ENCODE measurements at regions not wholly inside any gene's neighbourhood (a gene's known extent, or its start where the extent isn't known, plus 50 kb on each side); places are given as distances from the start of the nearest gene placed in this dataset.
"Not testable (repeated sequence)": the region's sequence is repeated elsewhere in the genome, so short reads cannot be mapped to it uniquely, and the experiment has no call there.

DNA sequence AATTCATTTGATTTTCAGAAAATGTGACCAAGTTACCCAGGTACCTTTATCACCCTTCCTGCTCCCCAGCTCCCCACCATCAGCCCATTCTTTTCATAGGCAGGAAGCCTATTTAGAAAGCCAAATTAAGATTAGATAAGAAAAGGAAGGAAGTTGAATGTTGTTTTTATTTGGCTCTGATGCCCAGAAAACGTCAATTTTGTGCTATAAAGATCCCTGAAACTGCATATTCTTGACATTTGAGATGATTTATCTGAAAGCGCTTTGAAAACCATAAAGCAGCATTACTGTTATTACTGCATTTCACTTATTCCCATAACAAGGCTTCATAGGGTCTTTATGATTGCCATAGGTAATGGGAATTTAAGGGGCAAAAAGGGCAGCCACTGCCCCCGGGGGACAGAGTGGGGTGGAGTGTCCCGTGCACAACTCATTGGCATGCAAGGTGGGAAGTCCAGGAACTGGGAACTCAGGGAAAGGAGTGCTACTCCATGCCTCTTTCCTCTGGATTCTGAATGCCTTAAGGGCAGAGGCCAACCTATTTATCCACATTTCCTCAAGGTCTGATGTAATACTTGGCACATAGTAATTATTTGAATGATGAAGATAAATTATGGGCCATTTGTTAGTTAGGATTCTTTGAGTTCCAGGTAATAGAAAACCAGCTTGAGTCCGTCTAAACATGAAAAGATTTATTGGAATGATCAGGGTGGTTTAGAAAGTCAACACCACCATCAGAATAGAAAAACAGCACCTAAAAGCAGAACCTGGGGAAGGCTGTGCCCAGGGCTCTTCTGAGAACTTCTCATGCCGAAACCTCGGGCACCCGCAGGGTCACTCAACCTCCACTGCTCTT lies 100.6 kb upstream of the ELMO1 start:
- no peak for DNase-seq

DNA sequence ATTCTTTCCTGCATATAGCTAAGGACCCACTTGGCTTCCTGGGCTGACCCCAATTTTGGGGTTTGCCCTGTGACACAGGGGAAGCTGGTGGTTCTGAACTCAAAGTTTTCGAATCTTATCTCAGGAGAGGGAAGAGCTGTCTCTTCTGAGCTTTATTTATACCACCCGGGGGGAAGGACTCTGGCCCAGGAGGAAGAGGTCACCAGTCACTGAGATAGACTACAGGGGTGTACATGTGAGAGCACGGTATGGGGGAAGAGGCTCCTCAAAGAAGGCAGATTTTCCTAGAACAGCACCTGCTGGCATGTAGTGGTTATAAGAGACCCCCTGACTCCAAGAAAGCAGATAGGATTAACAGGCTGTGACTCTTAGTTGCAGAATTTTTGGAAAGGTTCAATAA lies 101.8 kb upstream of the ELMO1 start:
- no peak for DNase-seq

DNA sequence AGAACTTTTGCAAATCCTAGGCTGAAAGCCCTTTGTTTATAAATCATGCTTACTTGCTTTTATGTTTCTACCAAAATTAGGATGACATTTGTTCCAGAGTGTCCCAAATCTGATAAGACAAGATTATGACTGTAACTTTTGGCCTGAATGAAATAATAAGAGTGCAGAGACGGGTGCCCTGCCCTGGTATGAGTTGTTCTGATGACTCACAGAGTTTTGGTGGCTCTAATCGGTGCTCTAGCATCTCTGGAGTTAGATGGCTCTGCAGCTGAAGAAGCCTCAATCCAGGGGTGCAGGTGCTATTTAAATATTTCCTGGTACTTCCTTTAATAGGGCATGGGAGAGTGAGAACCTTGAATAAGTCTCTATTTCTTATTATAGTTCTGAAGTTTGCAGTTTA lies 102.2 kb upstream of the ELMO1 start:
- no peak for DNase-seq

DNA sequence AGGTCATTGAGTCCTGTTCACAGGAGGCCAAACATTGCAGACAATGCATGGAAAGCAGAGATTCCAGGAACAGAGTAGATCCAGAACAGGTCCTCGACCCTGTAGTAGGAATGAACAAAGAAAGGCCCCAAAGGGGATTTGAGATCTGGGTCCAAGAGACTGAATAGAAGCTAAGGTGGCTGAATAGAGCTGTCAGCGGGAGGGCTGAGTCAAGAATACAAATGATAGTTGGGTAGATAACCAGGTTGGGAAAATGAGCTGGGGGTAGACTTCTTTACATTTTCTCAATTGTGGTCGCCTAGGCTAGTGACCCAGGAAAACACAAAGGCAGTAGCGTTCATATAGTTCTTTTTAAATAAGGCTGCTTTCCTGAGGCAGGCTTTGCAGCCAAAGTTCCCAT lies 103.4 kb upstream of the ELMO1 start:
- no peak for DNase-seq

DNA sequence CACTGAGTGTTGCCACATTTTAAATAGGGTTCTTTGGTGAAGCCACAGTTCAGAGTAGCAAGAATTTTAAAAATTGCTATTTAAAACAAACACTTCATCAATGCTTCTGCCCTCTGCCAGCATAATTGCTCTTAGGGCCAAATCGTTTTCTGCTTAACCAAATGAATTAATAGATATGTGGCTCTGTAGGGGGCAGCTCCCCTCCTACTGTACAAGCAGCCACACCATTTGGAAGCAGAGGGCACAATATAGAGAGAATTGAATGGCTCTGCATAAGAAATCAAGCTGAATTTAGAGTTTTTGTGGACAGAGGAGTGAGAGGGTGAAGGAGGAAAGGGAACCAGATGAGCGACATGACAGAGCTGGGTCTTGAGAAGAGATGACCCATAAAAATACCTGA lies 103.8 kb upstream of the ELMO1 start:
- not testable (repeated sequence) for DNase-seq

DNA sequence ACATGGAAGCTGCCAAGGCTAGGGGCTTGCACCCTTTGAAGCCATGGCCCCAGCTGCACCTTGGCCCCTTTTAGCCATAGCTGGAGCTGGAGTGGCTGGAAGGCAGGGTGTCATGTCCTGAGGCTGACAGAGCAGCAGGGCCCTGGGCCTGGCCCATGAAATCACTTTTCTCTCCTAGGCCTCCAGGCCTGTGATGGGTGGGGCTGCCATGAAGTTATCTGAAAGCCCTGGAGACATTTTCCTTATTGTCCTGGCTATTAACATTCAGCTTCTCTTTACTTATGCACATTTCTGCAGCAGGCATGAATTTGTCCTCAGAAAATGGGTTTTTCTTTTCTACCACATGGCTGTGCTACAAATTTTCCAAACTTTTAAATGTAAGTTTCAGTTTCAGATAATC lies 106.9 kb upstream of the ELMO1 start:
- no peak for DNase-seq

DNA sequence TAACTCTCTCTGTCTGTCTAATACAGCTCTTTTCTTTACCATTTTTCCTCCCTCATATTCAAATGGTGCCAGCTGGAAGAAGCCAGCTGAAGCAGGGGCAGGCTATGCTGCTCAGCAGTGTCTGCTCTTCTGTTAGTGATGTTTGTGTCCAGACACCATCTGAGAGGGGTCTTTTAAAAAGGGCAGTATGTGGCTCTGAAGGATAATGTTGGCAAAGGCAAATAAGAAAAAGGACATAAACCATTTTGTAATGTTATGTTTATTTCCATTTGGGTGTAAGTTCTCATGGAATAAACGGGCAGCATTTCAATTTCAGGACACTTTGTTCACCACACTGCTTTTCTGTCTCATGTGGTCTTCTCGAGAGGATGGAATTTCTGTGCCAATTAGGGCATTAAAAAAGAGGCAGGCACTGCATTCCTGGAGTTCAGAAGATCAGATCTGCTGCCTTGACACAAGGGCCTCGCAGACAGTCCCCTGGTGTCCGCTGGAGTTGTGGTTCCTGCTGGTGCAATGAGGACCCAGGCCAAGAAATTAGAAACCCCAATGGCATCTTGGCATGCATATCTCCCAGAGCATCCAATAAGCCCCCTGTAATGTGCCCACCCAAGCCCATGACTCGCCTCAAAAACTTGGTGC lies 109.0 kb upstream of the ELMO1 start:
- DNase-seq = no peak

DNA sequence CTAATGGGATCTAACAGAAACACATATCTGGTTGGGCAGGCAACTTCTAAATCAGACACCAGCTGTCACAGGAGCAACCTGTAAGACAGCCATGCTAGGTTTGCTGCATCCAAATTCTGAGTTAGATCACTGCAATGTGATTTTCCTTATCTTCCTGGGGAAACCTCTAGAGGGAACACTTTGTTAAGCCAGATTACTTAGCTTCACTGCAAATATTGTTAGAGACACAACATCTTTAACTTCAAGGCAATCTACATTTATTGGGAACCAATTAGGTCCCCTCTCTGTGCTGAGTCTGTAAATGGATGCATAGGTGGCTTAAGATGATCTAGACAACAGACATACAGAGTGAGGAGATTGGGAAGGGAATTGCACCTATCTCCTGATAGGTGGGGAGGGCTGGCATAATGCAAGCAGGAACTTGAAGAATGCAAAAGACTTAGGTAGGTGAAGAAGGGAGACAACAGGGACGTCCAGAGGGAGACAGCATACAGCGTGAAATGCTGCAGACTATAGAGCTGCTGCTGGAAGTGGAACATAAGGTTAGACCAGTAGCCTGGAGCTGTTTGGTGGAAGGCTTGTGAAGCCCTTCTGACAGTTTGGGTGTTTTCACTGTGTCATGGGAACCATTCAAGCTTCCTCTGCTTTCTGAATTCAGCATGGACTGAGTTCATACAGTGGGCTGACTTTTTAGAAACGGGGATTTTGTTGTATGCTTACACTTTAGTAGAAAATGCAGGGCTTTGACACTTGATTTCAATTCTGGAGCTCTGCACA lies 109.8 kb upstream of the ELMO1 start:
- DNase-seq = no peak

DNA sequence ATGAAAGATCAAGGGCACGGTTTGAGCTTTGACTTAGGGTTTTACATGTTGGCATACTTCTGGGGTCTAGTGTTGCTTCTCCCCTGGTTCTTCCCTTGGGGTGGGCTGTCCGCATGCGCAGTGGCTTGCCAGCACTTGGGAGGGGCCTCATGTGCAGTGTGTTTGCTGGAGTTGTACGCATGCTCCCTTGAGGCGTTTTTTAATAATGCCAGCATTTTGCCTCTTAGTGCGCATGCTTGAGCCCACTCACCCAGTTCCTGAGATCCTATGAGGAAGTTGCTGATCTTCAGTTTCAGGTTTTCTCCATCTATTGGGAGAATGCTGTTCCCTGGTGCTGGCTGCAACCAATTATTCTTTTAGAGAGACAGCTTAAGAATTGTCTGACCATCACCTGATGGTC lies 113.4 kb upstream of the GPR141 start:
- DNase-seq = no peak

DNA sequence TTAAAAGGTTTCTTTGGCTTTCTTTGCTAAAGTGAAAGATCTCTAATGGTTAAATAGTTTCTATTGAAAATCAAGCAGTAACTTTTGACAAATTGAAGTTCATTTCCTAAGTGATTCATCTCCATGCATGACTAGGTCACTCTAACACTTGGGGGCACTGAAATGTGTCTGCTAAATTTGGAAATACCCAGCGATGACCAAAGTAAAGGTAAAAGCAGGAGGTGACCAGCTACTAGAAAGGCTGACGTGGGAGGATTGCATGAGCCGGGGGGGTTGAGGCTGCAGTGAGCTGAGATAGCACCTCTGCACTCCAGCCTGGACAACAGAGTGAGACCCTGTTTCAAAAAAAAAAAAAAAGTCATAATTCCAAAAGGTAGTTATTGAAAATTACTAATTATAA lies 111.8 kb upstream of the GPR141 start:
- DNase-seq = no peak

DNA sequence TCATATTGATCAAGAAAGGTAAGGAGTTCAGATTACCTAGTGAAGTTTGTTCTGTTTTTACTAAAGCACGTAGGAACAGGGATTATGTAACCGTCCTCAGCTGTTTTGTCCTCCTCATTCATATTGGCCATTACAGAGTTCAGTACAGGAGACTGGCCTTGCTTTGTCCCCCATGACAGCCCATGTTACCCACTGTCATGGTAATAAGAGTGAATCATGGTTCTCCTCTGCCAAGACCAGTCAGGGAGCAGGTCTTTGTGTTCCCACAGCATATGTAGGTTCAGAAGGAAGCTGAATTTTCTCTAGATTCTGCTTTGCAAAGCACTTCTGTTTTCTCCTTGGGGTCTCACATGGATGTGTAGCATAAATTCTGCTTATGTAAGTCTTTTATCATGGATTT lies 106.2 kb upstream of the GPR141 start:
- no peak for DNase-seq

DNA sequence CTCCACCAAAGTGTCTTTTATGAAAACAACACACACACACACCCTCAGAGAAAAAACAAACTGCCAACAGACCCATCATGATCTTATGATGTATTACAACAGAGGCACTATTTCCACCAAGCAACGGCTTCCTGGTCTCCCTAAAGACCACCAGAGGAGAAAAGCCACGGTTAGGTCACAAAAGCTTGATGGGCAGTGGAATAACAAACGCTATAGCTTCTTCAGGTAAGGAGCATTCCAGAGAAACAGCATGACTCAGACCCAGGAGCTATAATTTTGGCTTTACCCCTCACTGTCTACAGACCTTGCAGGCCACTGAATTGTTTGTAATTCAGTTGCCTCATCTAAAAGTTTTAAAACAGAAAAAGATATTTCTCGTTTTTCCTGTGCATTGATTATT lies 105.7 kb upstream of the GPR141 start:
- no peak for DNase-seq

DNA sequence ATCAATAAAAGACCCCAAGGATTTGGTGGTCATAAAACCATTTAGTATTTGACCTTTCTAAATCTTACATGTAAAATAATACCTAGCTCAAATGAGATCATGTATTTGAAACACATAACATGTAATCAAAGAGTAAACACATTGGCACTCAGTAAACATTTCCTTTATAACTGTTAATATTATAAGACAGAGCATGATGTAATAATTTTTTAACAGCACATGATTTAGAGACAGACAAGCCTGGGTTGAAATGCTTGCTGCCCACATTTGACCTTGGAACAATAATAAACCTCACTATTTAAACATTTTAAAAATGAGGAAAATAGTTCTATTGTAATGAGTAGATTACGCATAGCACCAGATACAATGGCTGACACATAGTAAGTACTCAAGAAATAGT lies 105.2 kb upstream of the GPR141 start:
- no peak for DNase-seq

DNA sequence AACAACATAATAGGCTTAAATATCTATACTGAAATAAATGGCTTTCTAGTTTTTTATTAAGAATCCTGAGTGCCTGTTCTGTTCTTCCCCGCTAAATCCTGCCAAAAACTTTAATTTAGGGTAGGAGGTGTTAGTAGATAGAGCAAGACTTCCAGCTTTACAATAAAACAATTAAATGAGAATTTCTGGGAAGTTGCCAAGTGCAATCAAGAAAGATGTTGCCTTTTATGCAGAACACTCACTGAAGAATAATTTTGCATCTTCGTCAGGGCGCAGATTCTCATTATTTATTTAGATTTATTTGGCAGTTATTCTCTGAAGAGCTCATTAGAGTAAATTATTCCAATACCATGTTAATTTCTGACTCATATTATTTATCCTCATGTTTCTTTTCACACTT lies 103.2 kb upstream of the GPR141 start:
- no peak for DNase-seq

DNA sequence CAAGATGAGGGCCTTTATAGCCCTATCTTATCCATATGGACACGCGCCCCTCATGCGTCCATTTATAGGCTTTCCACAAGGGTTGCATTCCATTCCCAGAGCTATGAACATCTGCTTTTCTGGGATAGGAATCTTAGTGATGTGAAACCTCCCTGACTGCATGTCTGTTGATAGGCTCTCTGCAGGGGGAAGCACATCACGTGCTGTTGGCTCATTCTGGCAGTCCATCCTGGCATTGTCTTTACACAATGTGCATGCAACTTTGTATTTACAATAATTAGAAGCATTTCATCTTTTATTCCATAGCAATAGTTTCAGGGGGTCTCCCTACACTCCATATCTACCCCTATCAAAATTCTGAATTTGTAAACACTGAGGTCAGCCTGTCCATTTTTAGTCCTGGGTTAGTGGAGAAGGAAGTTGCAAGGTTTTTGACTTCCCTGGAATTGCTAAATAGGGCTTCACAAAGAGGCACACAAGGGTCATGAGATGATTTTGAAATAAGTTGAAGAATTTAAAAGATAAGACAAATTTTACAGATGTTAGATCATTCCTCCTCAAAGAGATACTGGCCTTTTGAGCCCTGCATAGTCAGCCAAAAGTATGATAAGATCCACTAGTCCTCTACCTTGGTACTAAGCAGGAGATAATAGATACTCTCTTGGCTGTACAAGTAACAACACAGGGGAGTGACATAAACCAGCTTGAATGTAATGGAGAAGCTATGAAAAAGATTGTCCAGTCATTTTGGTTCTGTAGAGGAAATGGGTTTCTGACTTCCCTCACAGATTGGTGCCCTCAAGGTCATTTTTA lies 98.7 kb upstream of the GPR141 start:
- DNase-seq = not testable (repeated sequence)

DNA sequence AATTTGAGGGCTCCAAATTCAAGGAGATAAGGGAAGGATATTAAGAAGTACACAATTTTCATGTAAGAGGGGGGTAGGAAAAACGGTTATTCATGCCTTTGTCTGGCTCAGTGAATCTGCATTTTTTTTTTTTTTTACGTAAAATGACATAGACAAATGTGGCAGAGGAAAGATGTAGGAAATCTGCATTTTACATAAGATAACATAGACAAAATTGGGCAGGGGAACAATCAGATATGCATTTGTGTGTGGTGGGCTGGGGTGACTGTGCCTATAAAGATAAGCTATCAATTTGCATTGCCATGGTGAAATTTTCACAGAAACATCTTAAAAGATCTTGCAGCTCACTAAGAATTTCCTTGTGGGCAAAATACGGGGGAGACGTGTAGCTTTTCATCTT lies 92.7 kb upstream of the GPR141 start:
- DNase-seq = no peak

DNA sequence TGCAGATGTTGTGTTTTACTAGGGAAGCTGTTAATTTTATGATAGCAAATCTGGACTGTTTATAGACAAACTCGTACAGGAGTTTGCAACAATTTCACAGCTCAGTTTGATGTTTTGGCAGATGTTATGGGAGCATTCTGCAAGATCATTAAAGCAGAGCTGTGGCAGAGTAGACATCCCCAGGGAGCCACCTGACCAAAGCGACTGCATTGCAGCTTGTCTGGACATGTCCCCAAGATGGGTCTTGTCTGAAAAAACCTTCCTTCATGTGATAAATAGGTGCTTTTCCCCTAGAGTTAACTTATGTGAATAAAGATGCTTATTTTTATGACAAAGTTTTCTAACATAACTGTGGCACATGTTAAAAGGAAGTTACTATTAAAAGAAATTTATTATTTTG lies 91.2 kb upstream of the GPR141 start:
- no peak for DNase-seq

DNA sequence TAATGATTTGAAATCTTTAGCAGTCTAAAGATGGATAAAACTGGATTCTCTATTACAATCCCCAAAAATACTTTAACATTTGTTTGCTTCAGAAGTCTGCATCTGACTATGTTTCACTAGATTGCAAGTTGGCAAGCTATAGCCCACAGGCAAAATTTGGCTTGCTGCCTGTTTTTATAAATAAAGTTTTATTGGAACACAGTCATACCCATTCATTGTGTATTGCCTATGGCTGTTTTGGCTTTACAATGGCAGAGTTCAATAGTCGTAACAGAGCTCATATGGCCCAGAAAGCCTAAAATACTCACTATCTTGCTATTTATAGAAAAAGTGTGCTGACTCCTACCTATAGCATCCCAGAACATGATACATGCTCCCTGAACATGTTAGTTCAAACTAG lies 89.0 kb upstream of the GPR141 start:
- DNase-seq = no peak

DNA sequence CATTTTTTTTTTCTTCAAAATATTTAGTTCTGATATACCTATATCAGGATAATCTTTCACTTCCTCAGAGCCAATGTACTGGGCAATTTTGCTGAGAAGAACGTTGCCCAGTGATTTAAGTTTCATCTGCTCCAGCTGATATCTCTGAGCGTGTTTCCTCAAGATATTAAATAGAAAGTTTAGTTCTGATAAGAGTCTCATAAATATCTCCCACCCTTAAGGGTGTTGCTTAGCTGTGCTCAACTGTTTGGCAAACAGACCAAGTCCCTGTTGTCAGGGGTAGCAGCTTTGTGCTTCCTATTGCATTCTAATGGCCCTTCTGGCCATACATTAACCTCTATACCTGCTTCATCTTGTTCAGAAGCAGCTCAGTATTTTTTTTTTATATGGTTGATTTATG lies 84.7 kb upstream of the GPR141 start:
- no peak for DNase-seq

DNA sequence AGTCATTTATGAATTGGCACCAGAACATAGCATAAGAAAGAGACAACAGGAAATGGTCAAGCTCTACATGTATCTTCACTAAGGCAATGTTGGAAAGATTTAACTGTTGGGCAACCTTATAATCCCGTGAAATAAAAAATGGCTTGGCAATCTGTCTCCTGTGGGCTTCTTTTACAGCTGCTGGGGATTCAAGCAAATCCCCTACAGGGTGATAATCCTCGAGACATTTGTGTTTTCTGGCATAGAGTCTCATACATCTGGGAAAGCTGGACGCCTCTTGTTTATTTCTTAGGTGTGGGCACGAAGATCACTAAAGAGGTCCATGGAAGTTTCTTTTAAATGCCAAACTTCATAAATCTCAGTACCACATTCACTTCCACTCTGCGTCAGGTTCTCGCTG lies 82.2 kb upstream of the GPR141 start:
- no peak for DNase-seq

DNA sequence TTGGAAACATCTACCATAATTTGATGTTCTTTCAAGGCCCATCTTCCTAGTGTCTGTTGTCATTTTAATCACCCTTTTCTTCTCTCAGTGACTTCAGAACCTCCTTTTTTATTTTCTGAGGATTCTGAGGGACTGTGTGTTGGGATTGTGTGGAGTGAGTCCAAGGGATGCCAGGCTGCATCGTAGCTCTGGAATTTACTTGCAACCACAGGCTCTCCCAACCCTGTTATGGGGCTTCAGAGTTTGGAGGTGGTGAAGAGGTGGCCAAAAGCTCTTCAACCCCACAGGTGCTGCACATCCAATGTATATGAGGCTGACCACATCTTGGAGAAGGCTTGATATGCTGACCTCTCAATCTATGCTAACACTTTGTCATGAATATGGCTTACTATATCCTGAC lies 79.5 kb upstream of the GPR141 start:
- no peak for DNase-seq

DNA sequence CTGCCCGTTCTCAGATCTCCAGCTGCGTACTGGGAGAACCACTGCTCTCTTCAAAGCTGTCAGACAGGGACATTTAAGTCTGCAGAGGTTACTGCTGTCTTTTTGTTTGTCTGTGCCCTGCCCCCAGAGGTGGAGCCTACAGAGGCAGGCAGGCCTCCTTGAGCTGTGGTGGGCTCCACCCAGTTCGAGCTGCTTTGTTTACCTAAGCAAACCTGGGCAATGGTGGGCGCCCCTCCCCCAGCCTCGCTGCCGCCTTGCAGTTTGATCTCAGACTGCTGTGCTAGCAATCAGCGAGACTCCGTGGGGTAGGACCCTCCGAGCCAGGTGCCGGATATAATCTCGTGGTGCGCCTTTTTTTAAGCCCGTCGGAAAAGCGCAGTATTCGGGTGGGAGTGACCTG lies 66.2 kb upstream of the GPR141 start:
- not testable (repeated sequence) for DNase-seq

DNA sequence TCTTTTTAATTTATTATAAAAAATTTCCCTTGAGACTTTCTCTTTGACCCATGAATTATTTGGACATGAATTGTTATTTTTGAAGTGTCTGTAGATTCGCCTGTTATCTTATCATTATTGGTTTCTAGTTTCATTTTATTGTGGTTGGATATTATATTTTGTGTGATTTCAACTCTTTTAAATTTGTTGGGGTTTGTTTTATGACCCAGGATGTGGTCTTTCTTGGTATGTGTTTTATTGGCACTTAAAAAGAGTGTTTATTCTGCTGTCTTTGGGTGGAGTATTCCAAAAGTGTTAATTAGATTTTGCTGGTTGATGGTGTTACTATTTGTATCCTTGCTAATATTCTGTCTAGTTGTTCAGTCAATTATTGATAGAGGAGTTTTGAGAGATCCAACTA lies 50.5 kb upstream of the GPR141 start:
- DNase-seq = no peak

Measured in NCI-H1092 treated with DMSO at 0.1 percent for 48 hours (cell line).